B cell (primary cell): ENCODE measurements at regions not wholly inside any gene's neighbourhood (a gene's known extent, or its start where the extent isn't known, plus 50 kb on each side); places are given as distances from the start of the nearest gene placed in this dataset.

Source experiments
- ATAC-seq: fragments of 200-7000 bp; cut with Tn5 transposase; one replicate; pipeline ENCODE4 v1.10.0; 2021; ENCODE audit warnings: low read depth, mild to moderate bottlenecking, moderate number of reproducible peaks, moderate library complexity
- CTCF ChIA-PET: fragments of 350-600 bp; sonication (Branson Sonifier 250); formaldehyde crosslinking; loops from one replicate; lab custom pipeline; 2021; ENCODE audit warnings: antibody characterized with exemption, inconsistent platforms; lab: Charles Lee
- POLR2A ChIA-PET: fragments of 350-600 bp; sonication (Branson Sonifier 250); formaldehyde crosslinking; loops from one replicate; lab custom pipeline; 2021; ENCODE audit warnings: antibody characterized with exemption; lab: Charles Lee
- DNase-seq: peaks from one replicate; pipeline ENCODE4 v3.0.0; 2013
- H2AFZ ChIP-seq: 2 replicates; pipeline ENCODE4 v1.6.1; 2012; ENCODE audit warnings: mild to moderate bottlenecking, low read depth, low read length; ENCODE audit not compliant: insufficient read depth, poor library complexity, severe bottlenecking
- H3K27ac ChIP-seq, 2 donors: 1 replicate in 1 of 2; 2 replicates in 1 of 2; pipeline ENCODE4 v1.5.1; 2012 to 2013; ENCODE audit warnings: low read length in 2 of 2, mild to moderate bottlenecking in 2 of 2, moderate library complexity in 1 of 2
- H3K27me3 ChIP-seq, 4 experiments: fragments of 200-600 bp in 1 of 4; sonication (generic) in 1 of 4; replicated peaks in 1 of 4; 1 replicate in 2 of 4; 2 replicates in 2 of 4; pipeline versions ENCODE4 v1.6.1 to v1.7.0; 2013 to 2016; ENCODE audit warnings: low read length in 3 of 4, mild to moderate bottlenecking in 2 of 4, mixed read lengths in 1 of 4, moderate library complexity in 1 of 4; ENCODE audit not compliant: insufficient read depth in 4 of 4, control insufficient read depth in 3 of 4; ENCODE audit errors: control extremely low read depth in 1 of 4
- H3K36me3 ChIP-seq, 2 experiments: replicated peaks in 1 of 2; 1 replicate in 1 of 2; 2 replicates in 1 of 2; pipeline versions ENCODE4 v1.6.1 to v1.7.1; 2013; ENCODE audit warnings: low read length in 1 of 2; ENCODE audit not compliant: insufficient read depth in 2 of 2, control insufficient read depth in 1 of 2; ENCODE audit errors: control extremely low read depth in 1 of 2, extremely low read depth in 1 of 2
- H3K4me1 ChIP-seq, 2 donors: fragments of 200-600 bp in 1 of 2; sonication (generic) in 1 of 2; 1 replicate in 1 of 2; 2 replicates in 1 of 2; pipeline versions ENCODE4 v1.5.1 to v1.6.1; 2013 to 2017; ENCODE audit warnings: low read length in 2 of 2; ENCODE audit not compliant: control insufficient read depth in 2 of 2, insufficient read depth in 2 of 2
- H3K4me2 ChIP-seq: replicated peaks from 2 replicates; pipeline ENCODE3; 2012; ENCODE audit warnings: mild to moderate bottlenecking, low read depth, low read length; ENCODE audit not compliant: poor library complexity, severe bottlenecking
- H3K4me3 ChIP-seq, 5 experiments: fragments of 200-600 bp in 1 of 5; sonication (generic) in 1 of 5; 1 replicate in 3 of 5; 2 replicates in 2 of 5; pipeline versions ENCODE4 v1.5.1 to v1.7.0; 2011 to 2016; ENCODE audit warnings: low read length in 4 of 5, mild to moderate bottlenecking in 4 of 5, low read depth in 2 of 5, control low read depth in 1 of 5, moderate library complexity in 1 of 5; ENCODE audit not compliant: insufficient read depth in 1 of 5; ENCODE audit errors: control extremely low read depth in 1 of 5, extremely low read depth in 1 of 5
- H3K79me2 ChIP-seq: fragments of 200-600 bp; sonication (generic); one replicate; pipeline ENCODE4 v1.6.0; 2016; ENCODE audit warnings: low read length; ENCODE audit not compliant: control insufficient read depth, insufficient read depth
- H3K9ac ChIP-seq: fragments of 200-600 bp; sonication (generic); 2 replicates; pipeline ENCODE4 v1.6.1; 2017; ENCODE audit warnings: mild to moderate bottlenecking, low read length, moderate library complexity
- H3K9me3 ChIP-seq, 3 donors: one replicate each; pipeline versions ENCODE4 v1.6.1 to v1.7.1; 2013; ENCODE audit warnings: low read length in 2 of 3; ENCODE audit not compliant: control insufficient read depth in 2 of 3, insufficient read depth in 1 of 3; ENCODE audit errors: control extremely low read depth in 1 of 3
- H4K20me1 ChIP-seq: 2 replicates; pipeline ENCODE4 v1.6.0; 2012; ENCODE audit warnings: mild to moderate bottlenecking, low read length; ENCODE audit not compliant: insufficient read depth, control insufficient read depth, poor library complexity, severe bottlenecking
- H3K27ac Mint-ChIP-seq: one replicate; pipeline ENCODE4 v1.8.0; 2021; ENCODE audit warnings: mixed read lengths
- H3K27me3 Mint-ChIP-seq: one replicate; pipeline ENCODE4 v1.8.0; 2021; ENCODE audit warnings: mixed read lengths
- H3K4me1 Mint-ChIP-seq: one replicate; pipeline ENCODE4 v1.8.0; 2021; ENCODE audit warnings: mixed read lengths
- H3K4me3 Mint-ChIP-seq: one replicate; pipeline ENCODE4 v1.8.0; 2021; ENCODE audit warnings: mixed read lengths
- H3K9me3 Mint-ChIP-seq: one replicate; pipeline ENCODE4 v1.8.0; 2022; ENCODE audit warnings: mixed read lengths; ENCODE audit not compliant: insufficient read depth
- EZH2 ChIP-seq: IDR thresholded peaks from 2 replicates; pipeline ENCODE4 v1.6.1; 2012; ENCODE audit warnings: borderline replicate concordance, low read depth, mild to moderate bottlenecking, moderate library complexity, low read length; ENCODE audit not compliant: insufficient read depth, poor library complexity, severe bottlenecking
- whole genome bisulfite sequencing: methylation state at CpG from one replicate; pipeline ENCODE4 v1.1.5; 2013; ENCODE audit warnings: missing lambda C conversion rate; ENCODE audit not compliant: insufficient coverage; 5-methylcytosine and 5-hydroxymethylcytosine counted together
- intact Hi-C: fragments of 100-400 bp; cut with micrococcal nuclease; formaldehyde crosslinking; loops from one replicate; pipeline ENCODE4 v1.10.0; 2022
- TF ChIP-seq, protein P1 (sequence below): fragments of 200-600 bp; IDR thresholded peaks from one replicate; pipeline ENCODE4 v1.8.0; 2022; ENCODE audit warnings: antibody characterized with exemption, mild to moderate bottlenecking

DNA sequence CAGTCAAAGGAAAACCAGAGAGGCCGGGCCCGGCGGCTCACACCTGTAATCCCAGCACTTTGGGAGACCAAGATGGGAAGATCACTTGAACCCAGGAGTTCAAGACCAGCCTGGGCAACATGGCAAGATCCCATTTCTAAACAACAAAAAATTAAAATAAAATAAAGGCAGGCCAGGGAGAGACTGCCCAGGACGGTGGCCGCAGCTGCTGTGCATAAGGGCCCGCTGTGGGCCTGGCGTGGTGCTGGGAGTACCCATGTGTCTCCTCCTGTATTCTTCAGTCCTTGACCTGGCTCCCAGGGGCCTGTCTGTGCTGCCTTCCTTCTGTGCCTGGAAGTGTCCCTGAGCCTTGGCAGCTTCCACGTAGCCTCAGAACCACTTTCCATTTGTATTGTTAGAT, 56.8 kb upstream of the CNOT6 start:
- H2AFZ ChIP-seq, result no peak overlapping the region
- ATAC-seq, result no peak
- H3K9me3 ChIP-seq, result peaks cover 0 to 21% (median 0%) of the 10 kb centered on the region in 3 donors
- Mint-ChIP-seq H3K4me1 (no peaks in the 10 kb centered on the region), H3K27me3 (peaks cover 14% of the 10 kb centered on the region), H3K4me3 (no peak overlapping the region), H3K27ac (no peak overlapping the region), H3K9me3 (no peaks in the 10 kb centered on the region)
- DNase-seq, result no peak
- TF ChIP-seq, protein P1, sequence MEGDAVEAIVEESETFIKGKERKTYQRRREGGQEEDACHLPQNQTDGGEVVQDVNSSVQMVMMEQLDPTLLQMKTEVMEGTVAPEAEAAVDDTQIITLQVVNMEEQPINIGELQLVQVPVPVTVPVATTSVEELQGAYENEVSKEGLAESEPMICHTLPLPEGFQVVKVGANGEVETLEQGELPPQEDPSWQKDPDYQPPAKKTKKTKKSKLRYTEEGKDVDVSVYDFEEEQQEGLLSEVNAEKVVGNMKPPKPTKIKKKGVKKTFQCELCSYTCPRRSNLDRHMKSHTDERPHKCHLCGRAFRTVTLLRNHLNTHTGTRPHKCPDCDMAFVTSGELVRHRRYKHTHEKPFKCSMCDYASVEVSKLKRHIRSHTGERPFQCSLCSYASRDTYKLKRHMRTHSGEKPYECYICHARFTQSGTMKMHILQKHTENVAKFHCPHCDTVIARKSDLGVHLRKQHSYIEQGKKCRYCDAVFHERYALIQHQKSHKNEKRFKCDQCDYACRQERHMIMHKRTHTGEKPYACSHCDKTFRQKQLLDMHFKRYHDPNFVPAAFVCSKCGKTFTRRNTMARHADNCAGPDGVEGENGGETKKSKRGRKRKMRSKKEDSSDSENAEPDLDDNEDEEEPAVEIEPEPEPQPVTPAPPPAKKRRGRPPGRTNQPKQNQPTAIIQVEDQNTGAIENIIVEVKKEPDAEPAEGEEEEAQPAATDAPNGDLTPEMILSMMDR, result no peak
- TF ChIP-seq EZH2, result no peak
- no peak overlapping the region for H3K9ac ChIP-seq
- CTCF ChIA-PET, result no interaction called here
- POLR2A ChIA-PET, result no interaction called here
- no peak overlapping the region for H3K4me3 ChIP-seq
- H4K20me1 ChIP-seq, result no peaks in the 10 kb centered on the region
- H3K36me3 ChIP-seq, result no peaks in the 10 kb centered on the region
- intact Hi-C loops, result no loop called here
- H3K79me2 ChIP-seq, result no peaks in the 10 kb centered on the region
- H3K27me3 ChIP-seq, result no peaks in the 10 kb centered on the region
- H3K4me1 ChIP-seq, result no peaks in the 10 kb centered on the region
- no peak overlapping the region for H3K27ac ChIP-seq
- 96% methylated on average over 7 of the region's 8 CpGs for WGBS
- H3K4me2 ChIP-seq, result no peak overlapping the region

DNA sequence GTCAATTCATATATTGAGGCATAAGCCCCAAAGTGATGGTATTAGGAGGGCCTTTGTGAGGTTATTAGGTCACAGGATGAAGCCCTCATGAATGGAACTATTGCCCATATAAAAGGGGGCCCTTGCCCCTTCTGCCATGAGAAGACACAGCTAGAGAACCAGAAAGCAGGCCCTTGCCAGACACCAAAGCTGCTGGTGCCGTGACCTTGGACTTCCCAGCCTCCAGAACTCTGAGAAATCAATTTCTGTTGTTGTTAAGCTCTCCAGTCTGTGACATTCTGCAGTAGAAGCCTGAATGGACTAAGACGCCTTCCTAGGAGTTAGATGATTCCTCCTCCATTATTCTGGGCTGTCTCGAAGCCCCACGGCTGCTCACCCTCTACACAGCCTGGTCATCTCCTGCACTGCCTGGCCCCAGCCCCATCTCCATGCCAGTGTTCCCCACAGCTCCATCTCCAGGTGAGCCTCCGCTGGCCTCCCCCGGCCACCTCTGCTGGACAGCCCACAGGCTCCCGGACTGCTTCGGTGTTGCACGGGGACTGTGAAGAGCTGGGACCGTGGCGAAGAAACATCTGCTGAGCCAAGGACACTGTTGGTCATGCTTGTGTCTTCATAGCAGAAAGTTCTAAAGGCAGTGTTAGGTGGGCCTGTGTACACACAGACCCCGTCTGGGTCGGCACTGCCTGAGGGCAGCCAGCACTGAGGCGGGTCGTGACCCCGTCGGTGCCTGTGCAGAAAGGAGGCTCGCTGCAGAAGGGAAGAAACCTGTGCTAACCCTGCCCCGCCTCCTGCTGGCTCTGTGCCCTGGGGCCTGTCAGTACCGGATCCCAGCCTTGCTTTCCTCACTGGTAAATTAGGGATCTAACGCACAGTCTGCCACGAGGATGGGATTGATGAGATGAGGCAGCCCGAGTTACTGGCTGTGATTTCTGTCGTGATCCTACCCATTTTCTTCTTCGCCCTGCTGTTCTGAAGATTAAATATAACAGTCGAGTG, 55.1 kb upstream of the CNOT6 start:
- Mint-ChIP-seq H3K4me1 (no peaks in the 10 kb centered on the region), H3K9me3 (no peaks in the 10 kb centered on the region), H3K27me3 (peaks cover 14% of the 10 kb centered on the region), H3K4me3 (no peak overlapping the region), H3K27ac (no peak overlapping the region)
- intact Hi-C loops, result no loop called here
- Histone ChIP-seq H4K20me1 (no peaks in the 10 kb centered on the region), H3K79me2 (no peaks in the 10 kb centered on the region), H3K4me2 (no peak overlapping the region), H3K9ac (no peak overlapping the region), H3K4me1 (no peaks in the 10 kb centered on the region), H3K9me3 (peaks cover 0 to 18% (median under 1%) of the 10 kb centered on the region in 3 donors), H2AFZ (no peak overlapping the region), H3K27ac (no peak overlapping the region), H3K36me3 (no peaks in the 10 kb centered on the region), H3K4me3 (no peak overlapping the region), H3K27me3 (no peaks in the 10 kb centered on the region)
- TF ChIP-seq EZH2, result no peak
- TF ChIP-seq, protein P1, result no peak
- DNase-seq (no peak), ATAC-seq (no peak)
- ChIA-PET POLR2A (no interaction called here), CTCF (no interaction called here)
- WGBS, result 95% methylated on average over 23 of the region's 26 CpGs
